H1 (cell line): ENCODE measurements at regions not wholly inside any gene's neighbourhood (a gene's known extent, or its start where the extent isn't known, plus 50 kb on each side); places are given as distances from the start of the nearest gene placed in this dataset.

Experiments
- CTCF ChIA-PET: fragments of 300-600 bp; sonication (Branson Sonifier 250); formaldehyde crosslinking; loops from one replicate; lab custom pipeline; 2021; ENCODE audit not compliant: partially characterized antibody; lab: Charles Lee
- POLR2A ChIA-PET: fragments of 300-600 bp; sonication (Branson Sonifier 250); formaldehyde crosslinking; loops from one replicate; lab custom pipeline; 2021; ENCODE audit warnings: inconsistent platforms; ENCODE audit not compliant: partially characterized antibody; lab: Charles Lee
- DNase-seq, 2 experiments: peaks; one replicate each; pipeline versions ENCODE4 v3.0.0 to v3.0.0-alpha.2; 2010 to 2022; ENCODE audit warnings: low spot score in 2 of 2, low read depth in 1 of 2, mixed read lengths in 1 of 2
- FAIRE-seq: peaks from 2 replicates; lab custom pipeline; 2011; peaks lifted over from hg19 to GRCh38; lab: Jason Lieb, UNC
- H2AFZ ChIP-seq: 2 replicates; pipeline ENCODE4 v1.8.1; 2012; ENCODE audit warnings: low read length, inconsistent platforms
- H2AK5ac ChIP-seq: 2 replicates; pipeline ENCODE4 v1.6.1; 2013; ENCODE audit warnings: low read depth, low read length
- H2BK120ac ChIP-seq: replicated peaks from 2 replicates; pipeline ENCODE3; 2013; ENCODE audit warnings: low read depth, low read length, inconsistent platforms
- H2BK12ac ChIP-seq: 2 replicates; pipeline ENCODE4 v1.6.1; 2013; ENCODE audit warnings: low read depth, low read length
- H2BK15ac ChIP-seq: 2 replicates; pipeline ENCODE4 v1.6.1; 2013; ENCODE audit warnings: low read length
- H2BK20ac ChIP-seq: 2 replicates; pipeline ENCODE4 v1.6.1; 2013; ENCODE audit warnings: low read length
- H2BK5ac ChIP-seq: 2 replicates; pipeline ENCODE4 v1.6.1; 2013; ENCODE audit warnings: low read depth, low read length
- H3K14ac ChIP-seq: 2 replicates; pipeline ENCODE4 v1.6.1; 2013; ENCODE audit warnings: inconsistent platforms; ENCODE audit not compliant: insufficient read length
- H3K18ac ChIP-seq: 2 replicates; pipeline ENCODE4 v1.6.1; 2013; ENCODE audit warnings: low read length; ENCODE audit errors: extremely low read depth
- H3K23ac ChIP-seq: 2 replicates; pipeline ENCODE4 v1.6.1; 2013; ENCODE audit warnings: inconsistent platforms; ENCODE audit not compliant: insufficient read length
- H3K23me2 ChIP-seq: 2 replicates; pipeline ENCODE4 v1.6.1; 2013; ENCODE audit warnings: low read depth, low read length
- H3K27ac ChIP-seq: 2 replicates; pipeline ENCODE4 v1.6.1; 2011; ENCODE audit warnings: low read depth, low read length, inconsistent platforms
- H3K27me3 ChIP-seq, 4 experiments: replicated peaks in 1 of 4; 1 replicate in 1 of 4; 2 replicates in 3 of 4; pipeline versions ENCODE4 v1.6.1 to v1.8.1; 2011 to 2013; ENCODE audit warnings: low read length in 3 of 4, mild to moderate bottlenecking in 3 of 4, inconsistent platforms in 2 of 4, mixed read lengths in 2 of 4, moderate library complexity in 1 of 4; ENCODE audit not compliant: control insufficient read depth in 3 of 4, insufficient read depth in 3 of 4; ENCODE audit errors: extremely low read depth in 1 of 4
- H3K36me3 ChIP-seq, 4 experiments: 2 replicates each; pipeline versions ENCODE4 v1.6.1 to v1.8.1; 2011 to 2013; ENCODE audit warnings: mild to moderate bottlenecking in 4 of 4, low read length in 3 of 4, moderate library complexity in 2 of 4, control low read depth in 1 of 4, inconsistent platforms in 1 of 4; ENCODE audit not compliant: insufficient read depth in 4 of 4, control insufficient read depth in 2 of 4
- H3K4ac ChIP-seq: replicated peaks from 2 replicates; pipeline ENCODE3; 2013; ENCODE audit warnings: low read length, low read depth, mixed read lengths, inconsistent platforms; ENCODE audit not compliant: insufficient read length
- H3K4me1 ChIP-seq, 4 experiments: replicated peaks in 1 of 4; 1 replicate in 1 of 4; 2 replicates in 3 of 4; pipeline versions ENCODE4 v1.6.1 to v1.8.1; 2011 to 2013; ENCODE audit warnings: low read length in 3 of 4, inconsistent platforms in 2 of 4, mixed read lengths in 1 of 4; ENCODE audit not compliant: insufficient read depth in 4 of 4, control insufficient read depth in 3 of 4
- H3K4me2 ChIP-seq, 2 experiments: 2 replicates each; pipeline versions ENCODE4 v1.6.1 to v1.8.1; 2011 to 2013; ENCODE audit warnings: low read depth in 2 of 2, low read length in 2 of 2, control low read depth in 1 of 2, inconsistent platforms in 1 of 2, mild to moderate bottlenecking in 1 of 2; ENCODE audit not compliant: insufficient read depth in 1 of 2
- H3K4me3 ChIP-seq, 4 experiments: fragments of 200-600, 300-600 bp in 1 of 4; sonication (generic), shearing (Covaris generic), sonication (Bioruptor Twin) in 1 of 4; 2 replicates each; pipeline versions ENCODE4 v1.5.1 to v1.8.1; 2011 to 2016; ENCODE audit warnings: low read length in 4 of 4, low read depth in 3 of 4, control low read depth in 2 of 4, inconsistent platforms in 2 of 4, mild to moderate bottlenecking in 2 of 4, mixed read lengths in 1 of 4, moderate library complexity in 1 of 4; ENCODE audit not compliant: insufficient read depth in 2 of 4; ENCODE audit errors: extremely low read depth in 1 of 4
- H3K56ac ChIP-seq: replicated peaks from 2 replicates; pipeline ENCODE3; 2013; ENCODE audit warnings: low read depth, mild to moderate bottlenecking, mixed read lengths, low read length, inconsistent platforms; ENCODE audit not compliant: insufficient read length
- H3K79me1 ChIP-seq: 2 replicates; pipeline ENCODE4 v1.6.1; 2013; ENCODE audit warnings: low read depth, low read length, control low read depth
- H3K79me2 ChIP-seq, 2 experiments: 2 replicates each; pipeline versions ENCODE4 v1.6.1 to v1.8.1; 2012 to 2013; ENCODE audit warnings: low read length in 2 of 2, mild to moderate bottlenecking in 2 of 2, inconsistent platforms in 1 of 2; ENCODE audit not compliant: insufficient read depth in 2 of 2, control insufficient read depth in 1 of 2
- H3K9ac ChIP-seq, 4 experiments: replicated peaks in 1 of 4; 1 replicate in 1 of 4; 2 replicates in 3 of 4; pipeline versions ENCODE4 v1.6.1 to v1.8.1; 2011 to 2013; ENCODE audit warnings: low read depth in 3 of 4, low read length in 3 of 4, control low read depth in 2 of 4, mild to moderate bottlenecking in 2 of 4, moderate library complexity in 2 of 4, inconsistent platforms in 1 of 4; ENCODE audit errors: extremely low read depth in 1 of 4
- H3K9me3 ChIP-seq, 2 experiments: 2 replicates each; pipeline versions ENCODE4 v1.6.1 to v1.8.1; 2012 to 2013; ENCODE audit warnings: mild to moderate bottlenecking in 2 of 2, moderate library complexity in 2 of 2, control low read depth in 1 of 2, inconsistent platforms in 1 of 2, low read depth in 1 of 2, low read length in 1 of 2, mixed read lengths in 1 of 2; ENCODE audit not compliant: insufficient read depth in 2 of 2
- H4K20me1 ChIP-seq, 2 experiments: replicated peaks in 1 of 2; 2 replicates each; pipeline versions ENCODE3 to v1.8.1; 2011 to 2013; ENCODE audit warnings: inconsistent platforms in 2 of 2, low read length in 2 of 2, mild to moderate bottlenecking in 1 of 2; ENCODE audit not compliant: insufficient read depth in 2 of 2, control insufficient read depth in 1 of 2
- H4K5ac ChIP-seq: 2 replicates; pipeline ENCODE4 v1.6.1; 2013; ENCODE audit warnings: low read length, low read depth, mixed read lengths, inconsistent platforms; ENCODE audit not compliant: insufficient read length
- H4K8ac ChIP-seq: 2 replicates; pipeline ENCODE4 v1.8.0; 2013; ENCODE audit warnings: mild to moderate bottlenecking, moderate library complexity, low read length, inconsistent platforms; ENCODE audit not compliant: insufficient read depth; ENCODE audit errors: extremely low read depth
- H4K91ac ChIP-seq: replicated peaks from 2 replicates; pipeline ENCODE3; 2013; ENCODE audit warnings: low read length, mixed read lengths, inconsistent platforms; ENCODE audit not compliant: insufficient read length
- BCL11A ChIP-seq, 2 experiments: IDR thresholded peaks; one replicate each; pipeline ENCODE4 v1.6.1; 2011; ENCODE audit warnings: low read depth in 2 of 2, low read length in 2 of 2, mild to moderate bottlenecking in 2 of 2
- CEBPB ChIP-seq: IDR thresholded peaks from 2 replicates; pipeline ENCODE4 v1.6.1; 2012; ENCODE audit warnings: low read depth, low read length
- CTBP2 ChIP-seq: IDR thresholded peaks from 2 replicates; pipeline ENCODE4 v1.7.0; 2011; ENCODE audit warnings: borderline replicate concordance, mild to moderate bottlenecking, moderate library complexity, mixed read lengths, low read length; ENCODE audit not compliant: insufficient read depth, insufficient read length
- EP300 ChIP-seq, 2 experiments: IDR thresholded peaks; 1 replicate in 1 of 2; 2 replicates in 1 of 2; pipeline ENCODE4 v1.6.1; 2011 to 2012; ENCODE audit warnings: low read depth in 2 of 2, low read length in 2 of 2, mild to moderate bottlenecking in 2 of 2, borderline replicate concordance in 1 of 2, inconsistent platforms in 1 of 2, moderate library complexity in 1 of 2
- FOSL1 ChIP-seq: IDR thresholded peaks from 2 replicates; pipeline ENCODE4 v1.6.1; 2011; ENCODE audit warnings: mild to moderate bottlenecking, low read depth, low read length, moderate library complexity; ENCODE audit not compliant: insufficient read depth
- GTF2F1 ChIP-seq: IDR thresholded peaks from 2 replicates; pipeline ENCODE4 v1.6.1; 2012; ENCODE audit warnings: low read depth, low read length, improper control_type of control experiment, borderline replicate concordance
- JUN ChIP-seq: IDR thresholded peaks from 2 replicates; pipeline ENCODE4 v1.6.1; 2011; ENCODE audit warnings: low read depth, mild to moderate bottlenecking, improper control_type of control experiment, low read length
- KDM5A ChIP-seq: fragments of 200-600 bp; IDR thresholded peaks from 2 replicates; pipeline ENCODE4 v1.7.1; 2012; ENCODE audit warnings: mild to moderate bottlenecking, low read length, inconsistent platforms, mixed read lengths
- MAFK ChIP-seq: IDR thresholded peaks from 2 replicates; pipeline ENCODE4 v1.6.1; 2012; ENCODE audit warnings: low read depth, mild to moderate bottlenecking, improper control_type of control experiment, low read length
- MAX ChIP-seq: IDR thresholded peaks from 2 replicates; pipeline ENCODE4 v1.6.1; 2012; ENCODE audit warnings: inconsistent platforms
- NANOG ChIP-seq: IDR thresholded peaks from 2 replicates; pipeline ENCODE4 v1.6.1; 2011; ENCODE audit warnings: low read length, low read depth, mild to moderate bottlenecking, inconsistent platforms; ENCODE audit not compliant: insufficient read depth, poor library complexity, severe bottlenecking
- POU5F1 ChIP-seq: IDR thresholded peaks from 2 replicates; pipeline ENCODE4 v1.6.1; 2011; ENCODE audit warnings: low read depth, mild to moderate bottlenecking, low read length, moderate library complexity
- SAP30 ChIP-seq: fragments of 300-600 bp; sonication (generic); IDR thresholded peaks from 2 replicates; pipeline ENCODE4 v1.7.1; 2012; ENCODE audit warnings: low read length, moderate library complexity, mild to moderate bottlenecking, inconsistent platforms; ENCODE audit not compliant: insufficient read depth, insufficient replicate concordance
- ZNF274 ChIP-seq: IDR thresholded peaks from 2 replicates; pipeline ENCODE4 v1.7.0; 2012; ENCODE audit warnings: low read length, borderline replicate concordance; ENCODE audit errors: extremely low read depth
- WGBS, 2 experiments: shearing (Covaris generic) in 1 of 2; methylation state at CpG; one replicate each; pipeline versions ENCODE4 v1.1.6 to v1.1.7; 2013 to 2015; ENCODE audit warnings: low lambda C conversion rate in 2 of 2, mixed read lengths in 2 of 2, inconsistent platforms in 1 of 2, low coverage in 1 of 2, missing lambda C conversion rate in 1 of 2; ENCODE audit not compliant: insufficient replicate concordance in 2 of 2, insufficient coverage in 1 of 2, insufficient read length in 1 of 2; ENCODE audit errors: extremely low coverage in 1 of 2, missing lambda C conversion rate in 1 of 2; 5-methylcytosine and 5-hydroxymethylcytosine counted together

GRCh38 chr12:22800332-22800731 is 175.4 kb downstream of the ETNK1 start:
- POLR2A ChIA-PET: no interaction called here
- H2AFZ ChIP-seq: no peak overlapping the region
- CTCF ChIA-PET: interaction anchor here (0.9 to 1.1 kb wide), 2 partner anchors 59 to 254 kb away, joined by 3 read pairs; no protein-coding TSS in a partner anchor
- no peak for TF ChIP-seq ZNF274
- no peak for TF ChIP-seq MAX
- no peak for TF ChIP-seq GTF2F1
- TF ChIP-seq KDM5A: no peak
- no peak for TF ChIP-seq MAFK
- no peak for TF ChIP-seq CTBP2
- no peak for TF ChIP-seq CEBPB
- TF ChIP-seq EP300 (IDR thresholded peaks at IDR 0.05; ENCODE audit: borderline replicate concordance in 1 of 2, low read depth in 2 of 2, low read length in 2 of 2): no peak
- TF ChIP-seq FOSL1: no peak
- TF ChIP-seq NANOG: no peak
- TF ChIP-seq SAP30: no peak
- no peak for TF ChIP-seq POU5F1
- TF ChIP-seq BCL11A (IDR thresholded peaks at IDR 0.05; ENCODE audit: low read depth in 2 of 2, low read length in 2 of 2): no peak
- no peak for TF ChIP-seq JUN

More at GRCh38 chr12:22800332-22800731, 175.4 kb downstream of the ETNK1 start:
- no peaks in the 10 kb centered on the region for H3K79me2 ChIP-seq
- no peak overlapping the region for H3K14ac ChIP-seq
- H4K8ac ChIP-seq: no peak overlapping the region
- no peak overlapping the region for H3K4ac ChIP-seq
- DNase-seq (no peak), FAIRE-seq (no peak)
- H2BK15ac ChIP-seq: no peak overlapping the region
- no peaks in the 10 kb centered on the region for H4K20me1 ChIP-seq
- H3K4me3 ChIP-seq: no peak overlapping the region
- peaks cover 0 to 8% (median 0%) of the 10 kb centered on the region in 4 experiments; a peak in 1 of 7 replicates for H3K4me1 ChIP-seq
- H3K23ac ChIP-seq: no peak overlapping the region
- H2AK5ac ChIP-seq: no peak overlapping the region
- no peak overlapping the region for H2BK12ac ChIP-seq
- no peak overlapping the region for H2BK20ac ChIP-seq
- no peak overlapping the region for H3K4me2 ChIP-seq
- H2BK120ac ChIP-seq: no peak overlapping the region
- H4K91ac ChIP-seq: no peak overlapping the region
- no peak overlapping the region for H3K9ac ChIP-seq
- no peaks in the 10 kb centered on the region for H3K79me1 ChIP-seq
- 96% methylated on average over 2 of the region's 2 CpGs; no CpG with 5 or more reads in 1 of the 2 experiments for WGBS, 2 experiments
- H4K5ac ChIP-seq: no peak overlapping the region
- no peak overlapping the region for H3K18ac ChIP-seq
- no peak overlapping the region for H3K56ac ChIP-seq
- H3K27me3 ChIP-seq: peaks cover 0 to 1% (median 0%) of the 10 kb centered on the region in 4 experiments; a peak in 1 of 7 replicates
- no peak overlapping the region for H2BK5ac ChIP-seq
- H3K9me3 ChIP-seq: no peaks in the 10 kb centered on the region
- H3K36me3 ChIP-seq: no peaks in the 10 kb centered on the region
- H3K23me2 ChIP-seq: no peaks in the 10 kb centered on the region; the same call in 1 of the 2 replicates
- no peak overlapping the region for H3K27ac ChIP-seq
